Epithelial cell of proximal tubule (primary cell): ENCODE measurements at regions not wholly inside any gene's neighbourhood (a gene's known extent, or its start where the extent isn't known, plus 50 kb on each side); places are given as distances from the start of the nearest gene placed in this dataset.

ENCODE experiments used
- DNase-seq: peaks from one replicate; pipeline ENCODE4 v3.0.0-alpha.2; 2011; ENCODE audit warnings: low read depth
- H3K4me3 ChIP-seq: 2 replicates; pipeline ENCODE4 v1.5.1; 2011; ENCODE audit warnings: low read depth, mild to moderate bottlenecking, low read length
- TF ChIP-seq, protein P1 (sequence below): conservative IDR thresholded peaks from 2 replicates; pipeline ENCODE4 v1.5.1; 2012; ENCODE audit warnings: low read depth, mild to moderate bottlenecking, low read length

DNA sequence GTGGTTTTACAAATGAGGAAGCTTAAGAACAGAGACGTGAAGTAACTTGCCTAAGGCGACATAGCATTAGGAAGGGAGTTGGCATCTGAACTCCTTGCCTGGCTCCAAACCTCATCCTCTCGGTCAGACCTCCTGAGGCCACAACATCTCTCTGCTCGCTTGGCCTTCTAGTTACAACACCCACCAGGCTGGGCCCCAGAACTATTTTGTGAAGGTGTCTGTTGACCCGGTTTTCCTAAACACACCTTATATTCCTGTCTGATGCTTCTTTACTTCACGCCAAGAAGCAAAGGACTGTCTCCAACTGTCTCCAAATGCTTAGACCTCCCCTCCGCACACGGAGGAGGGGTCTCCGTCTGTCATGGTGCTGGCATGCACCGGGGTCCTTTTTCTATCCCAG is 326.6 kb downstream of the THBS2 start:
- H3K4me3 ChIP-seq = no peak overlapping the region
- no peak for DNase-seq
- TF ChIP-seq, protein P1, sequence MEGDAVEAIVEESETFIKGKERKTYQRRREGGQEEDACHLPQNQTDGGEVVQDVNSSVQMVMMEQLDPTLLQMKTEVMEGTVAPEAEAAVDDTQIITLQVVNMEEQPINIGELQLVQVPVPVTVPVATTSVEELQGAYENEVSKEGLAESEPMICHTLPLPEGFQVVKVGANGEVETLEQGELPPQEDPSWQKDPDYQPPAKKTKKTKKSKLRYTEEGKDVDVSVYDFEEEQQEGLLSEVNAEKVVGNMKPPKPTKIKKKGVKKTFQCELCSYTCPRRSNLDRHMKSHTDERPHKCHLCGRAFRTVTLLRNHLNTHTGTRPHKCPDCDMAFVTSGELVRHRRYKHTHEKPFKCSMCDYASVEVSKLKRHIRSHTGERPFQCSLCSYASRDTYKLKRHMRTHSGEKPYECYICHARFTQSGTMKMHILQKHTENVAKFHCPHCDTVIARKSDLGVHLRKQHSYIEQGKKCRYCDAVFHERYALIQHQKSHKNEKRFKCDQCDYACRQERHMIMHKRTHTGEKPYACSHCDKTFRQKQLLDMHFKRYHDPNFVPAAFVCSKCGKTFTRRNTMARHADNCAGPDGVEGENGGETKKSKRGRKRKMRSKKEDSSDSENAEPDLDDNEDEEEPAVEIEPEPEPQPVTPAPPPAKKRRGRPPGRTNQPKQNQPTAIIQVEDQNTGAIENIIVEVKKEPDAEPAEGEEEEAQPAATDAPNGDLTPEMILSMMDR = no peak

- DNase-seq = no peak
Observed at GRCh38 chr6:168926306-168926705, 327.3 kb downstream of the THBS2 start.

GRCh38 chr6:168925671-168926070 is 328.0 kb downstream of the THBS2 start:
- H3K4me3 ChIP-seq = no peak overlapping the region
- TF ChIP-seq, protein P1 = no peak
- no peak for DNase-seq

More at GRCh38 chr6:168926306-168926705, 327.3 kb downstream of the THBS2 start:
- no peak overlapping the region for H3K4me3 ChIP-seq
- TF ChIP-seq, protein P1 = no peak

- no peak for DNase-seq
- H3K4me3 ChIP-seq = no peak overlapping the region
- TF ChIP-seq, protein P1 = no peak
Observed at GRCh38 chr6:168923171-168923570, 330.5 kb downstream of the THBS2 start.

GRCh38 chr6:168922436-168922835 is 331.2 kb downstream of the THBS2 start:
- no peak for DNase-seq
- no peak overlapping the region for H3K4me3 ChIP-seq
- TF ChIP-seq, protein P1 = no peak

DNA sequence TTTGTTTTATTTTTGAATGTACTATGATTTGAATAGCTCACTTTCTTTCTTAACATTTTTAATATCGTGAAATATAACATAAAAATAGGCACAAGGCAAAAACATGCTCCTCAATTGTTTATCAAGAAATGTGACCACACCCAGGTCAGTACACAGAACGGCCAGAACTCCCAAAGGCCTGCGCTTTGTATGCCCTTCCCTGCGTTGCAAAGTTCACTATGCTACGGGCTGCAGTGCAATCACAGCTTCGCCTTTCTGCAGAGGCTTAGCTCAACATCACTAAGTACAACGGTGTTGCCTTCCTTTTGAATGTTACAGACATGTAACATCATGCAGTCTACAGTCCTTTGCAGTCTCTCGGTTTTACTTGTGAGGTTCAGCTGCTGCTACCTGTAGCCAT is 333.4 kb downstream of the THBS2 start:
- TF ChIP-seq, protein P1 = no peak
- H3K4me3 ChIP-seq = no peak overlapping the region
- DNase-seq = no peak

DNA sequence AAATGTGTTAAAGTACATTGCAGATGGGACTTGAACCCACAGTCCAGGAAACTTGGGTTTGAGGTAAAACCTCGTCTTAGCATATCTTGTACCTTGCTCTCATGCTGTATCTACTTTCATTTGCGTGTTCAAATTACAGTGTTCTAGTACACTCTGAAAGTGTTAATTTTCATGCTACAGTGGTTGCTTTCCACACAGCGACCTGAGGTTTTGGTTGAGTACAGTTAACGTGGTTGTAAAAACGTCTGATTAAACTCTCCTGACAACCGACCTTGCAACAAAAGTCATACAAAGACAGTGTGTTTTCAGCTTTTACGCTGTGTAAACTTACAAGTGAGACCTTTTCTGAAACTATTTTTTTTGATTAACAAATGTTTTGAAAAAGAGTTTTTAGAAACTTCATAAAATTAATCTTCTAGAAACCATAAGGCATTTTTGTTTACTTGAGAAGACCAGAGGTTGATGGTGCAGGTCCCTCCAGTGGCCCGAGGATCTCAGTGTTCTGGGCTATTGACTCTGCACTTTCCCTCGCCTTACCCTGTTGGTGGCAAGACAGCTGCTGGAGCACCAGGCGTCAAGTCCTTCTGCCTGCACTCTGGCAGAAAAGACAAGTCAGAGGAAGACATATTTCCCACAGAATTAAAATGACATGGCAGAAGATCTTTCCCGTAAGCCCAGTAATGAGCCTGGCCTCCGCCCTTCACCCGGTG is 334.0 kb downstream of the THBS2 start:
- DNase-seq = no peak
- TF ChIP-seq, protein P1 = no peak
- H3K4me3 ChIP-seq = no peak overlapping the region
